ENCODE measurements at regions not wholly inside any gene's neighbourhood (a gene's known extent, or its start where the extent isn't known, plus 50 kb on each side); places are given as distances from the start of the nearest gene placed in this dataset.

GRCh38 chr6:84560436-84561390, 203.7 kb downstream of the TBX18 start:
- H3F3A ChIP-seq (ENCODE audit: control insufficient read depth, insufficient read depth): no peaks in the 10 kb centered on the region
- no peak overlapping the region for H3K4me2 ChIP-seq (ENCODE audit: low read length)
- no peaks in the 10 kb centered on the region for H3K9me3 ChIP-seq (ENCODE audit: control insufficient read depth, insufficient read depth, low read length)
- no peaks in the 10 kb centered on the region for H3K9me2 ChIP-seq (replicated peaks; ENCODE audit: control insufficient read depth, low read length)
- H3K79me2 ChIP-seq (ENCODE audit: control insufficient read depth, low read length): no peaks in the 10 kb centered on the region
- no peak for TF ChIP-seq EZH2phosphoT487 (IDR thresholded peaks at IDR 0.05; ENCODE audit: borderline replicate concordance, low read length)
- TF ChIP-seq, protein P1, sequence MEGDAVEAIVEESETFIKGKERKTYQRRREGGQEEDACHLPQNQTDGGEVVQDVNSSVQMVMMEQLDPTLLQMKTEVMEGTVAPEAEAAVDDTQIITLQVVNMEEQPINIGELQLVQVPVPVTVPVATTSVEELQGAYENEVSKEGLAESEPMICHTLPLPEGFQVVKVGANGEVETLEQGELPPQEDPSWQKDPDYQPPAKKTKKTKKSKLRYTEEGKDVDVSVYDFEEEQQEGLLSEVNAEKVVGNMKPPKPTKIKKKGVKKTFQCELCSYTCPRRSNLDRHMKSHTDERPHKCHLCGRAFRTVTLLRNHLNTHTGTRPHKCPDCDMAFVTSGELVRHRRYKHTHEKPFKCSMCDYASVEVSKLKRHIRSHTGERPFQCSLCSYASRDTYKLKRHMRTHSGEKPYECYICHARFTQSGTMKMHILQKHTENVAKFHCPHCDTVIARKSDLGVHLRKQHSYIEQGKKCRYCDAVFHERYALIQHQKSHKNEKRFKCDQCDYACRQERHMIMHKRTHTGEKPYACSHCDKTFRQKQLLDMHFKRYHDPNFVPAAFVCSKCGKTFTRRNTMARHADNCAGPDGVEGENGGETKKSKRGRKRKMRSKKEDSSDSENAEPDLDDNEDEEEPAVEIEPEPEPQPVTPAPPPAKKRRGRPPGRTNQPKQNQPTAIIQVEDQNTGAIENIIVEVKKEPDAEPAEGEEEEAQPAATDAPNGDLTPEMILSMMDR (IDR thresholded peaks at IDR 0.05; ENCODE audit: low read depth, low read length, poor library complexity, severe bottlenecking): no peak
- no peaks in the 10 kb centered on the region for H4K20me1 ChIP-seq (ENCODE audit: control insufficient read depth, insufficient read depth, low read depth, low read length)
- H3K36me3 ChIP-seq (ENCODE audit: control insufficient read depth, low read length): no peaks in the 10 kb centered on the region
- no peak overlapping the region for H3K4me3 ChIP-seq (ENCODE audit: low read length)
- no peaks in the 10 kb centered on the region for H3K4me1 ChIP-seq (ENCODE audit: control insufficient read depth, low read length)
- no peak overlapping the region for H3K27ac ChIP-seq (ENCODE audit: low read depth, low read length)
- no peaks in the 10 kb centered on the region for H3K27me3 ChIP-seq (ENCODE audit: control insufficient read depth, low read length)

GRCh38 chr6:84556541-84557335, 207.7 kb downstream of the TBX18 start:
- no peaks in the 10 kb centered on the region for H3K27me3 ChIP-seq (ENCODE audit: control insufficient read depth, low read length)
- H3F3A ChIP-seq (ENCODE audit: control insufficient read depth, insufficient read depth): no peaks in the 10 kb centered on the region
- no peak overlapping the region for H3K4me2 ChIP-seq (ENCODE audit: low read length)
- H3K9me2 ChIP-seq (replicated peaks; ENCODE audit: control insufficient read depth, low read length): no peaks in the 10 kb centered on the region
- TF ChIP-seq, protein P1 (IDR thresholded peaks at IDR 0.05; ENCODE audit: low read depth, low read length, poor library complexity, severe bottlenecking): no peak
- no peak for TF ChIP-seq EZH2phosphoT487 (IDR thresholded peaks at IDR 0.05; ENCODE audit: borderline replicate concordance, low read length)
- H3K4me3 ChIP-seq (ENCODE audit: low read length): no peak overlapping the region
- no peak overlapping the region for H3K27ac ChIP-seq (ENCODE audit: low read depth, low read length)
- H3K9me3 ChIP-seq (ENCODE audit: control insufficient read depth, insufficient read depth, low read length): no peaks in the 10 kb centered on the region
- no peaks in the 10 kb centered on the region for H3K4me1 ChIP-seq (ENCODE audit: control insufficient read depth, low read length)
- no peaks in the 10 kb centered on the region for H3K36me3 ChIP-seq (ENCODE audit: control insufficient read depth, low read length)
- no peaks in the 10 kb centered on the region for H3K79me2 ChIP-seq (ENCODE audit: control insufficient read depth, low read length)
- no peaks in the 10 kb centered on the region for H4K20me1 ChIP-seq (ENCODE audit: control insufficient read depth, insufficient read depth, low read depth, low read length)

- H3K4me1 ChIP-seq (ENCODE audit: control insufficient read depth, low read length): no peaks in the 10 kb centered on the region
- H3F3A ChIP-seq (ENCODE audit: control insufficient read depth, insufficient read depth): no peaks in the 10 kb centered on the region
- no peaks in the 10 kb centered on the region for H3K36me3 ChIP-seq (ENCODE audit: control insufficient read depth, low read length)
- no peaks in the 10 kb centered on the region for H3K9me3 ChIP-seq (ENCODE audit: control insufficient read depth, insufficient read depth, low read length)
- no peaks in the 10 kb centered on the region for H3K27me3 ChIP-seq (ENCODE audit: control insufficient read depth, low read length)
- no peak overlapping the region for H3K4me3 ChIP-seq (ENCODE audit: low read length)
- no peaks in the 10 kb centered on the region for H3K9me2 ChIP-seq (replicated peaks; ENCODE audit: control insufficient read depth, low read length)
- H4K20me1 ChIP-seq (ENCODE audit: control insufficient read depth, insufficient read depth, low read depth, low read length): no peaks in the 10 kb centered on the region
- TF ChIP-seq EZH2phosphoT487 (IDR thresholded peaks at IDR 0.05; ENCODE audit: borderline replicate concordance, low read length): no peak
- TF ChIP-seq, protein P1 (IDR thresholded peaks at IDR 0.05; ENCODE audit: low read depth, low read length, poor library complexity, severe bottlenecking): no peak
- H3K79me2 ChIP-seq (ENCODE audit: control insufficient read depth, low read length): no peaks in the 10 kb centered on the region
- H3K27ac ChIP-seq (ENCODE audit: low read depth, low read length): no peak overlapping the region
- H3K4me2 ChIP-seq (ENCODE audit: low read length): no peak overlapping the region
Observed at GRCh38 chr6:84554706-84555105, 209.7 kb downstream of the TBX18 start.
